ENCODE measurements at regions not wholly inside any gene's neighbourhood (a gene's known extent, or its start where the extent isn't known, plus 50 kb on each side); places are given as distances from the start of the nearest gene placed in this dataset.

GRCh38 chr14:22185191-22185590 lies 403.8 kb downstream of the DAD1 start (continued):
- TF ChIP-seq PBX3 (CRISPR knock-in tag; IDR thresholded peaks at IDR 0.05; ENCODE audit: borderline replicate concordance) (no peak), MIER3 (CRISPR knock-in tag; IDR thresholded peaks at IDR 0.05; ENCODE audit: borderline replicate concordance) (no peak), DMAP1 (CRISPR knock-in tag; IDR thresholded peaks at IDR 0.05) (no peak), WIZ (CRISPR knock-in tag; IDR thresholded peaks at IDR 0.05) (no peak), SOX6 (IDR thresholded peaks at IDR 0.05) (no peak), SOX6 (CRISPR knock-in tag; IDR thresholded peaks at IDR 0.05) (no peak), TCF7 (IDR thresholded peaks at IDR 0.05; ENCODE audit: low read depth) (no peak), TBP (CRISPR knock-in tag; IDR thresholded peaks at IDR 0.05) (no peak), MED1 (CRISPR knock-in tag; IDR thresholded peaks at IDR 0.05) (no peak), ZBED4 (CRISPR knock-in tag; IDR thresholded peaks at IDR 0.05; ENCODE audit: borderline replicate concordance) (no peak)

- intact Hi-C loops (cut with micrococcal nuclease; ENCODE audit: unreplicated experiment) (no loop called here), in situ Hi-C loops (cut with HindIII; ENCODE audit: extremely low pct_ligation_motif_present, low pct_unique_long_range_greater_than_20kb) (no loop called here)
- H3K27me3 ChIP-seq (ENCODE audit: control insufficient read depth in 1 of 2, insufficient read depth in 2 of 2, low read length in 2 of 2): no peaks in the 10 kb centered on the region
- no peak overlapping the region for H2AFZ ChIP-seq (ENCODE audit: low read length)
- no peaks in the 10 kb centered on the region for H3K9me3 ChIP-seq (ENCODE audit: low read length)
- H3K36me3 ChIP-seq (replicated peaks in 1 of 2; ENCODE audit: control insufficient read depth in 1 of 2, insufficient read depth in 2 of 2, low read length in 2 of 2): no peaks in the 10 kb centered on the region
- ChIA-PET POLR2A (no interaction called here), CTCF (ENCODE audit: low intra/inter-chr PET ratio, low total read pairs) (no interaction called here)
- no peak for ATAC-seq
- no TSS peak for BruUV-seq (replicated peaks)
- H3K4me1 ChIP-seq (ENCODE audit: insufficient read depth, low read length): peaks cover 2% of the 10 kb centered on the region; the same call in 1 of the 2 replicates
- no peak for FAIRE-seq
- H3K4me2 ChIP-seq (ENCODE audit: low read depth, low read length): no peak overlapping the region
- H3K9ac ChIP-seq (ENCODE audit: insufficient read depth, low read depth, low read length): no peak overlapping the region
- no peak for DNase-seq (ENCODE audit: low spot score)
- no peaks in the 10 kb centered on the region for H4K20me1 ChIP-seq (ENCODE audit: insufficient read depth, low read length)
- H3K79me2 ChIP-seq (ENCODE audit: insufficient read depth, low read length): no peaks in the 10 kb centered on the region
- no peak overlapping the region for H3K27ac ChIP-seq (ENCODE audit: extremely low read length, insufficient read depth, low read length)
- no peak overlapping the region for H3K4me3 ChIP-seq (replicated peaks in 1 of 3; ENCODE audit: insufficient read depth in 1 of 3, low read depth in 2 of 3, low read length in 3 of 3)
- TF ChIP-seq CBX5 (CRISPR knock-in tag; IDR thresholded peaks at IDR 0.05; ENCODE audit: borderline replicate concordance) (no peak), RCOR2 (CRISPR knock-in tag; IDR thresholded peaks at IDR 0.05) (no peak), ZFP36 (IDR thresholded peaks at IDR 0.05; ENCODE audit: borderline replicate concordance, low read depth, low read length, partially characterized antibody) (no peak), ZNF605 (CRISPR knock-in tag; IDR thresholded peaks at IDR 0.05) (no peak), GABPB1 (CRISPR knock-in tag; IDR thresholded peaks at IDR 0.05) (no peak), ZUFSP (CRISPR knock-in tag; IDR thresholded peaks at IDR 0.05; ENCODE audit: borderline replicate concordance) (no peak), AHR (CRISPR knock-in tag; IDR thresholded peaks at IDR 0.05) (no peak), ZNF513 (CRISPR knock-in tag; conservative IDR thresholded peaks at IDR 0.05) (no peak), ZNF263 (CRISPR knock-in tag; IDR thresholded peaks at IDR 0.05) (no peak)
Measured at GRCh38 chr14:22184830-22185168, 404.2 kb downstream of the DAD1 start.

All from HepG2 (cell line).